Fibroblast of lung (primary cell): ENCODE measurements at regions not wholly inside any gene's neighbourhood (a gene's known extent, or its start where the extent isn't known, plus 50 kb on each side); places are given as distances from the start of the nearest gene placed in this dataset.

Source experiments
- EZH2 ChIP-seq: IDR thresholded peaks from 2 replicates; pipeline ENCODE4 v1.5.1; 2012; ENCODE audit warnings: low read length, control low read depth, mild to moderate bottlenecking; ENCODE audit errors: missing control alignments
- TF ChIP-seq, protein P1 (sequence below), 2 donors: IDR thresholded peaks in 1 of 2; conservative IDR thresholded peaks in 1 of 2; 1 replicate in 1 of 2; 2 replicates in 1 of 2; pipeline ENCODE4 v1.5.1; 2011 to 2012; ENCODE audit warnings: low read length in 2 of 2, control low read depth in 1 of 2, inconsistent platforms in 1 of 2, low read depth in 1 of 2, mild to moderate bottlenecking in 1 of 2

DNA sequence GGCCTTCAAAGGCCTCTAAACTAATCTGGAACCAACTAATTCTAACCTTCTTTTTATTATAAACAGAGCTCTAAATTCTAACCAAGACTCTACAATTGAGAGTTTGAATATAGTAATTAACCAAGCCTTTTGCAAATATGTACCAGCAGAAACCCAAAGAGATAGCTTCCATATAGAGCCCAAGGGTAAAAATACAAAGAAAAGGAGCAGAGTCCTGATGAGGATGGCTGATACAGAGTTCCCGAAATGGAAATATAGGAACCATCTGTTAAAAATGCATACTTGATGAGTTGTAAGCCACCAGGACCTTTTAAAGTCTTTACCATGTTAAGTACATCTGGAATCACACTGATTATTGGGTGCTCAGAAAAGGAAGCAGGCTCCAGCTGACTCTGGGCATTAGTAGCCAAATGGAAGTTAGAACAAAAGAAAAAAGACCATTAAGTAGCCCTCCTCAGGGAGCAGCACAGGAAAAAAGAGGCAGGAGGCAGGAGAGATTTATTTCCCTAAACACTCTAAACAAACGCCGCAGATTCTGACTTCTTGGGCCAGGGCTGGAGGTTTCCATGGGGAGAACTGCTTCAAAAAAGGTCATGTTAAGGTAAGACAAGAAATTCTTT, 463.1 kb upstream of the FAT3 start:
- TF ChIP-seq, protein P1, sequence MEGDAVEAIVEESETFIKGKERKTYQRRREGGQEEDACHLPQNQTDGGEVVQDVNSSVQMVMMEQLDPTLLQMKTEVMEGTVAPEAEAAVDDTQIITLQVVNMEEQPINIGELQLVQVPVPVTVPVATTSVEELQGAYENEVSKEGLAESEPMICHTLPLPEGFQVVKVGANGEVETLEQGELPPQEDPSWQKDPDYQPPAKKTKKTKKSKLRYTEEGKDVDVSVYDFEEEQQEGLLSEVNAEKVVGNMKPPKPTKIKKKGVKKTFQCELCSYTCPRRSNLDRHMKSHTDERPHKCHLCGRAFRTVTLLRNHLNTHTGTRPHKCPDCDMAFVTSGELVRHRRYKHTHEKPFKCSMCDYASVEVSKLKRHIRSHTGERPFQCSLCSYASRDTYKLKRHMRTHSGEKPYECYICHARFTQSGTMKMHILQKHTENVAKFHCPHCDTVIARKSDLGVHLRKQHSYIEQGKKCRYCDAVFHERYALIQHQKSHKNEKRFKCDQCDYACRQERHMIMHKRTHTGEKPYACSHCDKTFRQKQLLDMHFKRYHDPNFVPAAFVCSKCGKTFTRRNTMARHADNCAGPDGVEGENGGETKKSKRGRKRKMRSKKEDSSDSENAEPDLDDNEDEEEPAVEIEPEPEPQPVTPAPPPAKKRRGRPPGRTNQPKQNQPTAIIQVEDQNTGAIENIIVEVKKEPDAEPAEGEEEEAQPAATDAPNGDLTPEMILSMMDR (conservative IDR thresholded peaks at IDR 0.05 in 1 of 2, IDR thresholded peaks at IDR 0.05 in 1 of 2; ENCODE audit: low read depth in 1 of 2, low read length in 2 of 2) = no peak
- no peak for TF ChIP-seq EZH2
